Spleen (tissue), 11 donors: ENCODE measurements at regions not wholly inside any gene's neighbourhood (a gene's known extent, or its start where the extent isn't known, plus 50 kb on each side); places are given as distances from the start of the nearest gene placed in this dataset.

Experiments used
- DNase-seq: peaks from one replicate; pipeline ENCODE4 v3.0.0-alpha.2; 2020
- H3K27ac ChIP-seq, 8 donors: fragments of 200-600 bp; sonication (generic) in 7 of 8; 1 replicate in 4 of 8; 2 replicates in 4 of 8; pipeline versions ENCODE4 v1.5.0 to v1.8.0; 2016 to 2021; ENCODE audit warnings: inconsistent platforms in 4 of 8, mild to moderate bottlenecking in 4 of 8, moderate library complexity in 1 of 8
- H3K27me3 ChIP-seq, 7 donors: fragments of 200-600 bp; sonication (generic) in 6 of 7; replicated peaks in 1 of 7; 1 replicate in 4 of 7; 2 replicates in 3 of 7; pipeline versions ENCODE4 v1.5.0 to v1.8.0; 2016 to 2021; ENCODE audit warnings: inconsistent platforms in 3 of 7, mild to moderate bottlenecking in 1 of 7
- H3K36me3 ChIP-seq, 6 donors: fragments of 200-600 bp; sonication (generic) in 5 of 6; 1 replicate in 4 of 6; 2 replicates in 2 of 6; pipeline versions ENCODE4 v1.5.0 to v1.8.0; 2016 to 2021; ENCODE audit warnings: inconsistent platforms in 2 of 6
- H3K4me1 ChIP-seq, 6 donors: fragments of 200-600 bp; sonication (generic) in 5 of 6; 1 replicate in 3 of 6; 2 replicates in 3 of 6; pipeline versions ENCODE4 v1.5.0 to v1.8.0; 2016 to 2021; ENCODE audit warnings: inconsistent platforms in 3 of 6
- H3K4me3 ChIP-seq, 8 donors: fragments of 200-600 bp; sonication (generic) in 7 of 8; 1 replicate in 4 of 8; 2 replicates in 4 of 8; pipeline versions ENCODE4 v1.5.0 to v1.8.0; 2016 to 2021; ENCODE audit warnings: inconsistent platforms in 4 of 8, mild to moderate bottlenecking in 4 of 8, moderate library complexity in 2 of 8
- H3K9me3 ChIP-seq, 8 donors: fragments of 200-600 bp; sonication (generic) in 7 of 8; 1 replicate in 4 of 8; 2 replicates in 4 of 8; pipeline versions ENCODE4 v1.5.0 to v1.8.0; 2016 to 2021; ENCODE audit warnings: inconsistent platforms in 4 of 8
- CTCF ChIP-seq, 11 experiments: fragments of 200-600 bp in 7 of 11; fragments of 450-650 bp in 4 of 11; sonication (generic) in 4 of 11; IDR thresholded peaks in 8 of 11; conservative IDR thresholded peaks in 3 of 11; 1 replicate in 7 of 11; 2 replicates in 4 of 11; pipeline versions ENCODE4 v1.4.0 to v1.8.0; 2016 to 2021; ENCODE audit warnings: antibody characterized with exemption in 11 of 11, inconsistent platforms in 4 of 11, mild to moderate bottlenecking in 1 of 11
- POLR2A ChIP-seq, 3 donors: fragments of 450-650 bp; IDR thresholded peaks; one replicate each; pipeline ENCODE4 v1.5.1; 2017; ENCODE audit warnings: antibody characterized with exemption in 3 of 3, mild to moderate bottlenecking in 1 of 3
- POLR2AphosphoS5 ChIP-seq, 3 donors: sonication (generic); formaldehyde crosslinking; IDR thresholded peaks; one replicate each; pipeline ENCODE4 v1.5.1; 2017; ENCODE audit warnings: antibody characterized with exemption in 3 of 3
- WGBS, 5 donors: extraction: QIAGEN DNeasy Blood & Tissue Kit in 3 of 5; methylation state at CpG; one replicate each; pipeline versions ENCODE4 v1.1.5 to v1.1.7; 2013 to 2018; 5-methylcytosine and 5-hydroxymethylcytosine counted together
- intact Hi-C: fragments of 100-400 bp; cut with DNase I; formaldehyde crosslinking; loops from one replicate; pipeline ENCODE4 v1.15.0; 2023; ENCODE audit warnings: low total_unique reads
- donor health status: healthy with polysubstance abuse.
- donor health status: DM: no; HTN: no; CAD: no; lungs with moderate emphysema.
- donor health status: DM: no; HTN: no; CAD: no.
- donor health status: Bipolar disorder and iron deficiency.
- donor health status: healthy.
- donor health status: DM: no; HTN: no; CAD: no.
- donor health status: DM: yes; HTN: yes; CAD: no.

GRCh38 chr2:33785201-33786106, 186.4 kb upstream of the FAM98A start:
- no peaks in the 10 kb centered on the region for H3K36me3 ChIP-seq
- 56 to 61% (median 60%) methylated on average over 4 of the region's 4 CpGs for WGBS, 5 donors

GRCh38 chr2:33784488-33784887, 185.4 kb upstream of the FAM98A start:
- H3K36me3 ChIP-seq, result no peaks in the 10 kb centered on the region
- 76 to 88% (median 81%) methylated on average over 2 of the region's 2 CpGs for WGBS, 5 donors
- no peaks in the 10 kb centered on the region for H3K9me3 ChIP-seq
- H3K27ac ChIP-seq, result no peak overlapping the region
- intact Hi-C loops, result no loop called here
- no peak overlapping the region for H3K4me3 ChIP-seq
- H3K4me1 ChIP-seq, result peaks cover 0 to 6% (median 0%) of the 10 kb centered on the region in 6 donors
- no peak for DNase-seq
- H3K27me3 ChIP-seq, result no peaks in the 10 kb centered on the region
- no peak for TF ChIP-seq CTCF (IDR thresholded peaks at IDR 0.05 in 8 of 11, conservative IDR thresholded peaks at IDR 0.05 in 3 of 11)
- no peak for TF ChIP-seq POLR2A (IDR thresholded peaks at IDR 0.05)
- TF ChIP-seq POLR2AphosphoS5 (IDR thresholded peaks at IDR 0.05), result no peak

More at GRCh38 chr2:33785201-33786106, 186.4 kb upstream of the FAM98A start:
- Histone ChIP-seq H3K27me3 (no peaks in the 10 kb centered on the region), H3K4me3 (no peak overlapping the region), H3K27ac (no peak overlapping the region), H3K9me3 (no peaks in the 10 kb centered on the region), H3K4me1 (peaks cover 0 to 6% (median 0%) of the 10 kb centered on the region in 6 donors)
- DNase-seq, result no peak
- no peak for TF ChIP-seq POLR2A (IDR thresholded peaks at IDR 0.05)
- no peak for TF ChIP-seq CTCF (IDR thresholded peaks at IDR 0.05 in 8 of 11, conservative IDR thresholded peaks at IDR 0.05 in 3 of 11)
- TF ChIP-seq POLR2AphosphoS5 (IDR thresholded peaks at IDR 0.05), result no peak
- intact Hi-C loops, result no loop called here

GRCh38 chr2:33782395-33783230, 183.5 kb upstream of the FAM98A start:
- WGBS, 5 donors, result 74 to 77% (median 76%) methylated on average over 8 of the region's 8 CpGs
- H3K4me3 ChIP-seq, result no peak overlapping the region
- intact Hi-C loops, result no loop called here

More at GRCh38 chr2:33782395-33783230, 183.5 kb upstream of the FAM98A start:
- no peaks in the 10 kb centered on the region for H3K27me3 ChIP-seq
- H3K9me3 ChIP-seq, result no peaks in the 10 kb centered on the region
- TF ChIP-seq CTCF (IDR thresholded peaks at IDR 0.05 in 8 of 11, conservative IDR thresholded peaks at IDR 0.05 in 3 of 11) (no peak), POLR2A (IDR thresholded peaks at IDR 0.05) (no peak), POLR2AphosphoS5 (IDR thresholded peaks at IDR 0.05) (no peak)
- H3K27ac ChIP-seq, result no peak overlapping the region
- H3K36me3 ChIP-seq, result no peaks in the 10 kb centered on the region
- no peak for DNase-seq
- peaks cover 0 to 6% (median 0%) of the 10 kb centered on the region in 6 donors for H3K4me1 ChIP-seq
